CD8-positive, alpha-beta memory T cell (primary cell): ENCODE measurements at regions not wholly inside any gene's neighbourhood (a gene's known extent, or its start where the extent isn't known, plus 50 kb on each side); places are given as distances from the start of the nearest gene placed in this dataset.
"Not testable (repeated sequence)": the region's sequence is repeated elsewhere in the genome, so short reads cannot be mapped to it uniquely, and the experiment has no call there.

Experiments used
- CTCF ChIA-PET: fragments of 350-600 bp; sonication (Branson Sonifier 250); formaldehyde crosslinking; loops from one replicate; lab custom pipeline; 2021; ENCODE audit warnings: antibody characterized with exemption; lab: Charles Lee
- POLR2A ChIA-PET: fragments of 350-600 bp; sonication (Branson Sonifier 250); formaldehyde crosslinking; loops from one replicate; lab custom pipeline; 2021; ENCODE audit warnings: antibody characterized with exemption; lab: Charles Lee
- DNase-seq, 5 donors: peaks; one replicate each; pipeline versions ENCODE4 v3.0.0 to v3.0.0-alpha.2; 2020 to 2022; ENCODE audit warnings: mixed read lengths in 1 of 5
- H3K27ac ChIP-seq: one replicate; pipeline ENCODE4 v1.7.0; 2013; ENCODE audit warnings: low read depth, mild to moderate bottlenecking, low read length, moderate library complexity
- H3K27me3 ChIP-seq: 2 replicates; pipeline ENCODE4 v1.7.0; 2013; ENCODE audit warnings: low read length, mild to moderate bottlenecking; ENCODE audit not compliant: insufficient read depth, poor library complexity, severe bottlenecking
- H3K36me3 ChIP-seq: 2 replicates; pipeline ENCODE4 v1.7.0; 2013; ENCODE audit warnings: mild to moderate bottlenecking, low read length, moderate library complexity; ENCODE audit not compliant: insufficient read depth
- H3K4me1 ChIP-seq: 2 replicates; pipeline ENCODE4 v1.7.0; 2013; ENCODE audit warnings: mild to moderate bottlenecking, low read length, moderate library complexity; ENCODE audit not compliant: insufficient read depth
- H3K4me3 ChIP-seq: 2 replicates; pipeline ENCODE4 v1.7.0; 2013; ENCODE audit warnings: mild to moderate bottlenecking, low read length
- H3K9me3 ChIP-seq: 2 replicates; pipeline ENCODE4 v1.7.0; 2013; ENCODE audit warnings: mild to moderate bottlenecking, low read length
- H3K27ac Mint-ChIP-seq, 8 donors: one replicate each; pipeline ENCODE4 v1.8.0; 2020 to 2021; ENCODE audit warnings: mixed read lengths in 8 of 8, mild to moderate bottlenecking in 6 of 8, inconsistent platforms in 3 of 8, moderate library complexity in 3 of 8
- H3K27me3 Mint-ChIP-seq, 2 donors: one replicate each; pipeline ENCODE4 v1.8.0; 2020 to 2021; ENCODE audit warnings: mixed read lengths in 2 of 2, mild to moderate bottlenecking in 1 of 2, moderate library complexity in 1 of 2
- H3K36me3 Mint-ChIP-seq, 3 donors: one replicate each; pipeline ENCODE4 v1.8.0; 2020 to 2021; ENCODE audit warnings: mixed read lengths in 3 of 3, inconsistent platforms in 1 of 3, mild to moderate bottlenecking in 1 of 3
- H3K4me1 Mint-ChIP-seq, 3 donors: one replicate each; pipeline ENCODE4 v1.8.0; 2020 to 2021; ENCODE audit warnings: mixed read lengths in 3 of 3, inconsistent platforms in 1 of 3, mild to moderate bottlenecking in 1 of 3
- H3K4me3 Mint-ChIP-seq, 7 donors: one replicate each; pipeline ENCODE4 v1.8.0; 2020 to 2021; ENCODE audit warnings: mixed read lengths in 7 of 7, mild to moderate bottlenecking in 6 of 7, moderate library complexity in 4 of 7, inconsistent platforms in 2 of 7
- H3K9me3 Mint-ChIP-seq, 5 donors: one replicate each; pipeline ENCODE4 v1.8.0; 2020 to 2022; ENCODE audit warnings: mixed read lengths in 5 of 5, mild to moderate bottlenecking in 3 of 5, moderate library complexity in 2 of 5, inconsistent platforms in 1 of 5

DNA sequence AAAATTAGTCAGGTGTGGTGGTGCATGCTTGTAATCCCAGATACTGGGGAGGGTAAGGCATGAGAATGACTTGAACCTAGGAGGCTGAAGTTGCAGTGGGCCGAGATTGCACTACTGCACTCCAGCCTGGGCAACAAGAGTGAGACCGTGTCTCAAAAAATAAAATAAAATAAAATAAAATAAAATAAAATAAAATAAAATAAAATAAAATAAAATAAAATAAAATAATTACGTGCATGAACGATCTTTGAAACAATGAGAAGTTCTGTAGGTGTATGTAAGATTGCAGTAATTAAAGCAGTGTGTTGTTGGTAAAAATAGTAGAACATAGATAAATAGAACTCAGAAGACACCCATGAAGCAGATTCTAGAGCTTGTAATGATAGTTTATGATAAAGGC, 348.5 kb downstream of the ANKRD30A start:
- no peak overlapping the region for H3K27ac Mint-ChIP-seq
- H3K36me3 ChIP-seq: no peaks in the 10 kb centered on the region
- no peaks in the 10 kb centered on the region for H3K9me3 ChIP-seq
- CTCF ChIA-PET: no interaction called here
- no peak overlapping the region for H3K4me3 ChIP-seq
- no peaks in the 10 kb centered on the region for H3K4me1 Mint-ChIP-seq
- H3K4me3 Mint-ChIP-seq: no peak overlapping the region
- POLR2A ChIA-PET: no interaction called here
- H3K27me3 Mint-ChIP-seq: no peaks in the 10 kb centered on the region
- no peaks in the 10 kb centered on the region for H3K27me3 ChIP-seq
- no peaks in the 10 kb centered on the region for H3K4me1 ChIP-seq
- no peak for DNase-seq
- no peak overlapping the region for H3K27ac ChIP-seq
- H3K9me3 Mint-ChIP-seq: peaks cover 4 to 21% (median 11%) of the 10 kb centered on the region in 5 donors
- no peaks in the 10 kb centered on the region for H3K36me3 Mint-ChIP-seq

DNA sequence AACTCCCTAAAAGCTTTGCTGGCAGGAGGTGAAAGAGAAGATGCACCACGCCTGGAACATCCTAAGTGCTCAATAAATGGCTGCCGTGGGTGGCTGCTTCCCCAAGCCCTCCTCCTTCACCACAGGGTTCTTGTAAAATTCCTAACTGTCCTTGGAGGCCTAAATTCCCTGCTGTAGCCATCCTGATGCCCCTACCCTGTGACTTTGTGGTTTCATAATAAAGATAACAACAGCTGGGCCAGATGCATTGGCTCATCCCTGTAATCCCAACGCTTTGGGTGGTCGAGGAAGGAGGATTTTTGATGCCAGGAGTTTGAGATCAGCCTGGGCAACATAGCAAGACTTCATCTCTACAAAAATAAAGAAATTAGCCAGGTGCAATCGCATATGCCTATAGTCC, 341.8 kb downstream of the ANKRD30A start:
- no peaks in the 10 kb centered on the region for H3K27me3 Mint-ChIP-seq
- ChIA-PET CTCF (no interaction called here), POLR2A (no interaction called here)
- H3K27me3 ChIP-seq: no peaks in the 10 kb centered on the region
- H3K4me1 ChIP-seq: no peaks in the 10 kb centered on the region
- H3K9me3 Mint-ChIP-seq: peaks cover 4 to 23% (median 8%) of the 10 kb centered on the region in 5 donors
- no peak overlapping the region for H3K4me3 Mint-ChIP-seq
- H3K36me3 Mint-ChIP-seq: no peaks in the 10 kb centered on the region
- no peaks in the 10 kb centered on the region for H3K4me1 Mint-ChIP-seq
- no peak overlapping the region for H3K4me3 ChIP-seq
- H3K9me3 ChIP-seq: no peaks in the 10 kb centered on the region
- no peak for DNase-seq
- no peaks in the 10 kb centered on the region for H3K36me3 ChIP-seq
- H3K27ac ChIP-seq: no peak overlapping the region
- no peak overlapping the region for H3K27ac Mint-ChIP-seq

DNA sequence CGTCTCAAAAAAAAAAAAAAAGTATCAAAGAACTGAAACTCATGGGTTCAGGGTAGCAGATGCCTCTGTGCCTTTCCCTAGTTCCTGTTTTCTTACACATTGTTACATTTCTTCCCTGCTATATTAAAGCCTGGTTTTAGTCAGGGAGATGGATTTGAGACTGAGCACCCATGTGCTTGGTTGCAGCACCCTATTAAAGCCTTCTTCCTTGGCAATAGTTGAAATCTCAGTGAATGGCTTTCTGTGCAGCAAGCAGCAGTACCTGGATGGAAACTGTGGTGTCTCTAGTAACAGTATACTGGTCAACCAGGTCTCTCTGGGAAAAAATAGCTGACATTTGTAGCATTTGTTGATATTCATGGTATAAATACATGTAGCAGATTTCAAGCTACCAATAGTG, 331.1 kb downstream of the ANKRD30A start:
- Histone ChIP-seq H3K36me3 (no peaks in the 10 kb centered on the region), H3K4me3 (no peak overlapping the region), H3K27ac (no peak overlapping the region), H3K27me3 (no peaks in the 10 kb centered on the region), H3K9me3 (no peaks in the 10 kb centered on the region), H3K4me1 (no peaks in the 10 kb centered on the region)
- Mint-ChIP-seq H3K36me3 (no peaks in the 10 kb centered on the region), H3K4me3 (no peak overlapping the region), H3K27ac (no peak overlapping the region), H3K27me3 (no peaks in the 10 kb centered on the region), H3K9me3 (peaks cover 4 to 29% (median 19%) of the 10 kb centered on the region in 5 donors), H3K4me1 (no peaks in the 10 kb centered on the region)
- no peak for DNase-seq
- ChIA-PET CTCF (no interaction called here), POLR2A (no interaction called here)

DNA sequence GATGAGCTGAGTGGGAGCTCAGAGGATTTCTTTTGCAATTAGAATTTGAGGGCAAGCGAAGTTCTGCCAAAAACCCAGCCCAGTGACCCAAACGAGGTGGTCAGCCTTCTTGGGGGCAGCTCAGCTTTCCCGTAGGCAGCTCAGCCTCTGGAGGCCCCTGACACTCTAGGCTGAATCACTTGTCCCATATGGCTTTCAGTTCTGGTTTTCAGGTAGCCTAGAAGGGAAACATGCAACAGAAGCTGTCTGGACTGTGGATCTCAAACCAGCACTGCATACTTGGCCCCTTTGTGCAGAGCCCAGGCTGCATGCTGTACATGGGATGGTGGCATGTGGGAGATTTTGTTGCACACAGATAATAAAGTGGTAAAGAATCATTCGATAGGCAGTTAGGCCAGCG, 322.8 kb downstream of the ANKRD30A start:
- Mint-ChIP-seq H3K4me3 (no peak overlapping the region), H3K4me1 (no peaks in the 10 kb centered on the region), H3K27me3 (no peaks in the 10 kb centered on the region), H3K9me3 (peaks cover 6 to 27% (median 14%) of the 10 kb centered on the region in 5 donors), H3K36me3 (no peaks in the 10 kb centered on the region), H3K27ac (no peak overlapping the region)
- H3K27ac ChIP-seq: no peak overlapping the region
- no peak for DNase-seq
- no peaks in the 10 kb centered on the region for H3K4me1 ChIP-seq
- no peaks in the 10 kb centered on the region for H3K9me3 ChIP-seq
- no peaks in the 10 kb centered on the region for H3K27me3 ChIP-seq
- H3K4me3 ChIP-seq: no peak overlapping the region
- ChIA-PET POLR2A (no interaction called here), CTCF (no interaction called here)
- no peaks in the 10 kb centered on the region for H3K36me3 ChIP-seq

DNA sequence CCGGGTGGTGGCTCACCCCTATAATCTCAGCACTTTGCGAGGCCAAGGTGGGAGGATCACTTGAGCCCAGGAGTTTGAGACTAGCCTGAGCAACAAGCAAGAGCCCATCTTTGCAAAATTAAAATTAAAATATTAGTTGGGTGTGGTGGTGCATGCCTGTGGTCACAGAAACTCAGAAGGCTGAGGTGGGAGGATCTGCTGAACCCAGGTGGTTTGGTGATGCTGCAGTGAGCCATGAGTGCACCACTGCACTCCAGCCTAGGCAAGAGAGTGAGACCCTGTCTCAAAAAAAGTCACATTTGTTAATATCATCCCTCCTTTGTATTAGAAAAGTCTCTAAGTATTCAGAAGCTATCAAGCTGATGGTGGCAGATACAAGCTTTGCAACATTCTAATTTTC, 317.5 kb downstream of the ANKRD30A start:
- no peaks in the 10 kb centered on the region for H3K36me3 Mint-ChIP-seq
- no peak overlapping the region for H3K4me3 Mint-ChIP-seq
- ChIA-PET POLR2A (no interaction called here), CTCF (no interaction called here)
- peaks cover 4 to 15% (median 11%) of the 10 kb centered on the region in 5 donors for H3K9me3 Mint-ChIP-seq
- no peaks in the 10 kb centered on the region for H3K4me1 Mint-ChIP-seq
- no peak overlapping the region for H3K4me3 ChIP-seq
- no peaks in the 10 kb centered on the region for H3K36me3 ChIP-seq
- no peak overlapping the region for H3K27ac ChIP-seq
- DNase-seq: no peak
- no peaks in the 10 kb centered on the region for H3K4me1 ChIP-seq
- H3K27me3 Mint-ChIP-seq: no peaks in the 10 kb centered on the region
- H3K27ac Mint-ChIP-seq: no peak overlapping the region
- no peaks in the 10 kb centered on the region for H3K27me3 ChIP-seq
- H3K9me3 ChIP-seq: no peaks in the 10 kb centered on the region

DNA sequence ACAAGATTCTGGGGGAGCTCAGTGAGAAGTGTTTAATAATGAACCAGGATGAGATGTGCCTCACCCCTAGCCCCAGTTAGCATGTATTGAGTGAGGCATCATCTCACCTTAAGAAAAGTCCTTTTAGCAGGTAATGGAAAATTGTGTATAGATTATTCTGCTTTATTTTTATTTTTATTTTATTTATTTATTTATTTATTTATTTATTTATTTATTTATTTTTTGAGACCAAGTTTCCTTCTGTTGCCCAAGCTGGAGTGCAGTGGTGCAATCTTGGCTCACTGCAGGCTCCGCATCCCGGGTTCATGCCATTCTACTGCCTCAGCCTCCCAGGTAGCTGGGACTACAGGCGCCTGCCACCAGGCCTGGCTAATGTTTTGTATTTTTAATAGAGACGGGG, 315.8 kb downstream of the ANKRD30A start:
- H3K4me1 Mint-ChIP-seq, H3K4me3 ChIP-seq, H3K27ac ChIP-seq, POLR2A ChIA-PET, H3K4me1 ChIP-seq, H3K27me3 Mint-ChIP-seq, H3K27me3 ChIP-seq, H3K36me3 ChIP-seq, H3K27ac Mint-ChIP-seq, H3K4me3 Mint-ChIP-seq, CTCF ChIA-PET, DNase-seq, H3K9me3 ChIP-seq, H3K36me3 Mint-ChIP-seq: not testable (repeated sequence)
- H3K9me3 Mint-ChIP-seq: peaks cover 4 to 14% (median 9%) of the 10 kb centered on the region in 5 donors

DNA sequence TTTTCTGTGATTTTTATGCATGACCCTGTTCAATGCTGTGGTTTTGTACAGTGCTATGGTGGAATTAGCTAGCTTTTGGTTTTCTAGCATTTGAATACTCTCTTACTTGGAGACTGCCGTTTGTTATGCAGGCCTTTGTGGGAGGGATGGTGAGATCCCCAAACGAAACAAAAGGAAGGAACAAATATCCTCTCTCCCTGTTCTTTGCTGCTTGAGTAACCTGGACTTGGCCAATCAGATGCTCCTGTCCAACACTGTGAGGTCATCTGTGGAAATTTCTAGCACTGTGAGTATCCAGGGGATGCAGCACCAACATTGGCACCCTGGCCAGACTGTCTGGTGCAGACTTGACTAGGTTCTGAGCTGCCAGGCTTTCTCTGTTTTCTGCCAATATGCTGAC, 314.4 kb downstream of the ANKRD30A start:
- Histone ChIP-seq H3K36me3 (no peaks in the 10 kb centered on the region), H3K27ac (no peak overlapping the region), H3K9me3 (no peaks in the 10 kb centered on the region), H3K4me1 (no peaks in the 10 kb centered on the region), H3K27me3 (no peaks in the 10 kb centered on the region), H3K4me3 (no peak overlapping the region)
- ChIA-PET CTCF (no interaction called here), POLR2A (no interaction called here)
- H3K27ac Mint-ChIP-seq: no peak overlapping the region
- H3K36me3 Mint-ChIP-seq: no peaks in the 10 kb centered on the region
- H3K9me3 Mint-ChIP-seq: peaks cover 2 to 17% (median 3%) of the 10 kb centered on the region in 5 donors
- DNase-seq: no peak
- H3K27me3 Mint-ChIP-seq: peaks cover 0 to 3% of the 10 kb centered on the region in 2 donors
- H3K4me3 Mint-ChIP-seq: no peak overlapping the region
- no peaks in the 10 kb centered on the region for H3K4me1 Mint-ChIP-seq

DNA sequence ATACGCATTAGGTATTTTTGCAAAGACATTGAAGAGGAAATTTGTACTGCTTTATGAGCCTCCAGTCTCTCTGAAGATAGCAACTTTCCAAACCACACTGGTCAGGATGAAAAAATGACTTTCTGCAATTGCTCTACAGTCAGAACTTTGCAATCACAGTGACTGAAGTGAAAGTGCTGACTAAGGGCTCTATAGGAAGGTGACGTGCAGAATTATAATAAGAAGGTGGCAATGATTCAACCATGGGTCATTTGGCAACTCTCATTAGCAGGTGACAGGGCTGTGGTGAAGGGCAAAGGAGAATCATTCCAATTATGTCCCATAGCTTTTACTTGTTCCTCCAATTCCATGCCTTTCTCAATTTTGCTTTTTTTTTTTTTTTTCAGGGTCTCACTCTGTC, 311.0 kb downstream of the ANKRD30A start:
- no peak overlapping the region for H3K4me3 ChIP-seq
- DNase-seq: no peak
- H3K27me3 Mint-ChIP-seq: peaks cover 0 to 3% of the 10 kb centered on the region in 2 donors
- no peaks in the 10 kb centered on the region for H3K9me3 ChIP-seq
- ChIA-PET POLR2A (no interaction called here), CTCF (no interaction called here)
- H3K36me3 ChIP-seq: no peaks in the 10 kb centered on the region
- no peaks in the 10 kb centered on the region for H3K4me1 Mint-ChIP-seq
- no peak overlapping the region for H3K4me3 Mint-ChIP-seq
- H3K9me3 Mint-ChIP-seq: peaks cover 0 to 11% (median 2%) of the 10 kb centered on the region in 5 donors
- H3K36me3 Mint-ChIP-seq: no peaks in the 10 kb centered on the region
- no peak overlapping the region for H3K27ac ChIP-seq
- H3K27ac Mint-ChIP-seq: no peak overlapping the region
- no peaks in the 10 kb centered on the region for H3K4me1 ChIP-seq
- no peaks in the 10 kb centered on the region for H3K27me3 ChIP-seq

DNA sequence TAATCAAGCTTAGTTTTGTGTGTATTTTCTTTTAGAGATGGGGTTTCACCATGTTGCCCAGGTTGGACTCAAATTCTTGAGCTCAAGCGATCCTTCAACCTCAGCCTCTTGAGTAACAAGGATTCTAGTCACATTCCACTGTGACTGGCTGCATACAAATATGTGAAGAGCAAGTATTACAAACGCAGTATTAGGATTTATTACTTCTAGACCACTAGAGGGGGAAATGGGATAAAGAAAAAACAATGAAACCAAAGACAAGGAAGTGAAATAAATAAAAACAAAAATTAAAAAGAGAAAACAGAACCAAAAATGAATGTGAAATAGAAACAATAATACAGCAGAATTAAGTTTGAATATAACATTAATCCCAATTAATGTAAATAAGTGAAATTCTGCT, 308.7 kb downstream of the ANKRD30A start:
- Mint-ChIP-seq H3K4me3 (no peak overlapping the region), H3K27ac (no peak overlapping the region), H3K36me3 (no peaks in the 10 kb centered on the region), H3K4me1 (no peaks in the 10 kb centered on the region), H3K27me3 (peaks cover 0 to 3% of the 10 kb centered on the region in 2 donors), H3K9me3 (peaks cover 0 to 15% (median 2%) of the 10 kb centered on the region in 5 donors)
- DNase-seq: no peak
- H3K36me3 ChIP-seq: no peaks in the 10 kb centered on the region
- H3K4me3 ChIP-seq: no peak overlapping the region
- no peaks in the 10 kb centered on the region for H3K9me3 ChIP-seq
- H3K4me1 ChIP-seq: no peaks in the 10 kb centered on the region
- CTCF ChIA-PET: no interaction called here
- no peaks in the 10 kb centered on the region for H3K27me3 ChIP-seq
- POLR2A ChIA-PET: no interaction called here
- no peak overlapping the region for H3K27ac ChIP-seq
